Colonic mucosa (tissue), 4 donors: ENCODE measurements at regions not wholly inside any gene's neighbourhood (a gene's known extent, or its start where the extent isn't known, plus 50 kb on each side); places are given as distances from the start of the nearest gene placed in this dataset.

Experiments
- DNase-seq: peaks from one replicate; pipeline ENCODE4 v3.0.0-alpha.2; 2020
- H3K27ac ChIP-seq: fragments of 200-600 bp; one replicate; pipeline ENCODE4 v1.8.0; 2021
- H3K27me3 ChIP-seq: fragments of 200-600 bp; one replicate; pipeline ENCODE4 v1.8.0; 2021
- H3K36me3 ChIP-seq: fragments of 200-600 bp; one replicate; pipeline ENCODE4 v1.8.0; 2021
- H3K4me1 ChIP-seq: fragments of 200-600 bp; one replicate; pipeline ENCODE4 v1.8.0; 2021; ENCODE audit warnings: mild to moderate bottlenecking
- H3K4me3 ChIP-seq: fragments of 200-600 bp; one replicate; pipeline ENCODE4 v1.8.0; 2021
- H3K9ac ChIP-seq, 2 donors: one replicate each; pipeline ENCODE4 v1.7.0; 2013; ENCODE audit warnings: control low read depth in 2 of 2, low read depth in 2 of 2, low read length in 2 of 2
- H3K9me3 ChIP-seq: fragments of 200-600 bp; one replicate; pipeline ENCODE4 v1.8.0; 2021
- CTCF ChIP-seq: fragments of 200-600 bp; IDR thresholded peaks from one replicate; pipeline ENCODE4 v1.8.0; 2022; ENCODE audit warnings: antibody characterized with exemption, mild to moderate bottlenecking
- intact Hi-C: fragments of 100-400 bp; cut with DNase I; formaldehyde crosslinking; loops from one replicate; pipeline ENCODE4 v1.14.1; 2022
- donor health status: healthy.
- donor health status: DM: no; HTN: no; CAD: no.
- donor health status: DM: no; HTN: no; CAD: no.

- H3K4me3 ChIP-seq: no peak overlapping the region
- TF ChIP-seq CTCF: no peak
- H3K27me3 ChIP-seq: no peaks in the 10 kb centered on the region
- H3K4me1 ChIP-seq: no peaks in the 10 kb centered on the region
- H3K27ac ChIP-seq: no peak overlapping the region
- intact Hi-C loops: no loop called here
- H3K9ac ChIP-seq: no peak overlapping the region
- H3K9me3 ChIP-seq: no peaks in the 10 kb centered on the region
- H3K36me3 ChIP-seq: no peaks in the 10 kb centered on the region
- DNase-seq: no peak
Measured at GRCh38 chr1:55955016-55955621, 624.2 kb downstream of the PLPP3 start.

- Histone ChIP-seq H3K27ac (no peak overlapping the region), H3K9me3 (no peaks in the 10 kb centered on the region), H3K4me3 (no peak overlapping the region), H3K4me1 (no peaks in the 10 kb centered on the region), H3K9ac (no peak overlapping the region), H3K36me3 (no peaks in the 10 kb centered on the region), H3K27me3 (no peaks in the 10 kb centered on the region)
- no peak for TF ChIP-seq CTCF
- intact Hi-C loops: no loop called here
- no peak for DNase-seq
Measured at GRCh38 chr1:55951291-55951690, 628.1 kb downstream of the PLPP3 start.

DNA sequence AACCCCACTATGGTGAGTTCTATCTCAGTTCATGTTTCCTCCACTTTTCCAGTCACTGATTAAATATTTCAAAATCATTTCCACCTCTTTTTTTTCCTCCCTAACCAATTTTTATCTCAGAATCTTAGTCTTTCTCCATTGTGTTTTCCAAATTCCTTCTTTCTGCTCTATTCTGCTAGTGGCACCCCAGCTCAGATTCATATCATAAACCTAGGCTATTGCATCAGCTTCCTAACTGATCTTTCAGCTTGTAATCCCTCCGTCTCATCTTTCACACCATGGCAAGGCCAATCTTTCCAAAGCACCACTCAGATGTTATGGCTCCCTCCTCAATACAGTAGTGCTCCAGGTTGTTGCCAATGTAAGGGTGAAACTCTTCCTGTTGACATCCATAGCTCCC is 631.9 kb downstream of the PLPP3 start:
- H3K4me3 ChIP-seq: no peak overlapping the region
- no peaks in the 10 kb centered on the region for H3K27me3 ChIP-seq
- no peaks in the 10 kb centered on the region for H3K9me3 ChIP-seq
- no peak for DNase-seq
- no peaks in the 10 kb centered on the region for H3K4me1 ChIP-seq
- TF ChIP-seq CTCF: no peak
- no peak overlapping the region for H3K27ac ChIP-seq
- H3K9ac ChIP-seq: no peak overlapping the region
- no peaks in the 10 kb centered on the region for H3K36me3 ChIP-seq
- intact Hi-C loops: no loop called here

- Histone ChIP-seq H3K9me3 (no peaks in the 10 kb centered on the region), H3K27me3 (no peaks in the 10 kb centered on the region), H3K27ac (no peak overlapping the region), H3K4me1 (no peaks in the 10 kb centered on the region), H3K4me3 (no peak overlapping the region), H3K36me3 (no peaks in the 10 kb centered on the region), H3K9ac (no peak overlapping the region)
- intact Hi-C loops: no loop called here
- no peak for TF ChIP-seq CTCF
- no peak for DNase-seq
Measured at GRCh38 chr1:55943721-55944435, 635.5 kb downstream of the PLPP3 start.

GRCh38 chr1:55943012-55943411 is 636.4 kb downstream of the PLPP3 start:
- no peak for TF ChIP-seq CTCF
- no peaks in the 10 kb centered on the region for H3K36me3 ChIP-seq
- no peaks in the 10 kb centered on the region for H3K27me3 ChIP-seq
- no peaks in the 10 kb centered on the region for H3K4me1 ChIP-seq
- H3K9ac ChIP-seq: no peak overlapping the region
- intact Hi-C loops: no loop called here
- no peak for DNase-seq
- H3K4me3 ChIP-seq: no peak overlapping the region
- H3K27ac ChIP-seq: no peak overlapping the region
- no peaks in the 10 kb centered on the region for H3K9me3 ChIP-seq
